NOMO-1 (cell line): ENCODE measurements at regions not wholly inside any gene's neighbourhood (a gene's known extent, or its start where the extent isn't known, plus 50 kb on each side); places are given as distances from the start of the nearest gene placed in this dataset.

Experiments used
- DNase-seq, 2 experiments: peaks; one replicate each; lab custom pipeline; 2025; ENCODE audit not compliant: unreplicated experiment in 2 of 2; lab: John Stamatoyannopoulos, UW

GRCh38 chr14:99062772-99063418 lies 209.1 kb downstream of the BCL11B start:
- no peak for DNase-seq

- DNase-seq: no peak
Measured at GRCh38 chr14:99063620-99064225, 208.3 kb downstream of the BCL11B start.

- DNase-seq: no peak
Measured at GRCh38 chr14:99064262-99064954, 207.6 kb downstream of the BCL11B start.

GRCh38 chr14:99065551-99065950 lies 206.4 kb downstream of the BCL11B start:
- DNase-seq: no peak

GRCh38 chr14:99066378-99066777 lies 205.6 kb downstream of the BCL11B start:
- no peak for DNase-seq

- no peak for DNase-seq
Measured at GRCh38 chr14:99067141-99067920, 204.7 kb downstream of the BCL11B start.

- DNase-seq: no peak
Measured at GRCh38 chr14:99067927-99068326, 204.1 kb downstream of the BCL11B start.

- DNase-seq: no peak
Measured at GRCh38 chr14:99069946-99070345, 202.1 kb downstream of the BCL11B start.

GRCh38 chr14:99072433-99072832 lies 199.6 kb downstream of the BCL11B start:
- DNase-seq: no peak

GRCh38 chr14:99072956-99073355 lies 199.0 kb downstream of the BCL11B start:
- no peak for DNase-seq

GRCh38 chr14:99073431-99073830 lies 198.6 kb downstream of the BCL11B start:
- DNase-seq: no peak

- DNase-seq: peak; percentile 82 to 86
Measured at GRCh38 chr14:99075061-99075460, 196.9 kb downstream of the BCL11B start.

- peak; percentile 69 to 83 for DNase-seq
Measured at GRCh38 chr14:99075771-99076375, 196.1 kb downstream of the BCL11B start.

- DNase-seq: peak; percentile 76 to 82
Measured at GRCh38 chr14:99077076-99077843, 194.7 kb downstream of the BCL11B start.

GRCh38 chr14:99077844-99078236 lies 194.2 kb downstream of the BCL11B start:
- no peak for DNase-seq

GRCh38 chr14:99078426-99078825 lies 193.6 kb downstream of the BCL11B start:
- no peak for DNase-seq

- no peak for DNase-seq
Measured at GRCh38 chr14:99079061-99079727, 192.8 kb downstream of the BCL11B start.

- no peak for DNase-seq
Measured at GRCh38 chr14:99080306-99080705, 191.7 kb downstream of the BCL11B start.

GRCh38 chr14:99081156-99081765 lies 190.7 kb downstream of the BCL11B start:
- no peak for DNase-seq
